ENCODE measurements at regions not wholly inside any gene's neighbourhood (a gene's known extent, or its start where the extent isn't known, plus 50 kb on each side); places are given as distances from the start of the nearest gene placed in this dataset.

DNA sequence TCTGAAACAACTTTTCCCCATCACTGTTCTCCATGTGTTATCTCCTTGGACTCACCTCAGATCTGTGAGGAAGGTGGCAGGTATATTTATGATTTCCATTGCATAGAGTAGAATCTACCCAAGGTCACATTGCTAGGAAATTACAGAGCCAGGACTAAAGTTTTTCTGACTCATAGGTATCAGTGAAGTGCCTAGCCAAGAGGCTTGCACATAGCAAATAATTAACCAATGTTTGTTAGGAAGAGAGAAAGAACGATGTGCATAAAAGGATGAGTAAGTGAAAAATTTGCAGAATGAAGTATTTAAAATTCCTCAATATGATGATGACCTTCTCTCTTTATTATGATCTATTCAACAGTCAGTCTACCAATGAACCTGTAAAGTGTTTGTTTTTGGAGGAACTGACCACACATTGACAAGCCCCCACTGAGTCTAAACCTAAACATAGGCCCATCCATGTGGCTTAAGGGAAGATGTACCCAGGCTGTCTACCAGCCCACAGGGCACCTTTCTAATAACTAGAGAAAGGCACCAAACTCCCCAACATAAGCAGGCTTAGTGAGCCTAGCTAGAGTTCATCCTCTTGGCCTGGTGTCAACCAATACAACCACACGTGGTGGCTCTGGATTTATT, 252.9 kb upstream of the ZMIZ1 start:
- ATAC-seq (ENCODE audit: low read depth in 2 of 2) (no peak), DNase-seq (no peak)
- peaks cover 3 to 30% (median 21%) of the 10 kb centered on the region in 3 donors for H3K27me3 Mint-ChIP-seq
- H3K36me3 Mint-ChIP-seq: no peaks in the 10 kb centered on the region
- no peak overlapping the region for H3K27ac Mint-ChIP-seq
- no peaks in the 10 kb centered on the region for H3K4me1 Mint-ChIP-seq
- H3K4me3 Mint-ChIP-seq: no peak overlapping the region
- H3K9me3 Mint-ChIP-seq: peaks cover 0 to 6% (median 3%) of the 10 kb centered on the region in 7 donors

DNA sequence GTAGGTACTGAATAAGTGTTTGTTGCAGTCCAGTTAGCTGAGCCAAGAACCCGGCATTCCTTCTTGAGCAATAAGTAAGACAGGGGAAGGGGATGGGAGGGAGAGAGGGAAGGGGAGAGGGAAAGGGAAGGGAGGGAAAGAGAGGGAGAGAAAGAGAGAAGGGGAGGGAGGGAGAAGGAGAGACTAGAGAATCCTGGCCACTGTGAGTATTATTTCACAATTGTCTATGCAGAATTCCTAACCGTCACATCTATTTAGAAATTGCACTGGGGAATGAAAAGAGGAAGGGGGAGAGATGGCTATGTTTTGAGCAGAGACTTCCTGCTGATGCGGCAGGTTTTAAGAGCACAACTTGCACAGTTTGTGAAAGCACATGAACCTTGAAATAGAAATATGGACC, 251.4 kb upstream of the ZMIZ1 start:
- ATAC-seq (ENCODE audit: low read depth in 2 of 2): no peak
- H3K4me1 Mint-ChIP-seq: no peaks in the 10 kb centered on the region
- H3K27me3 Mint-ChIP-seq: peaks cover 8 to 20% (median 18%) of the 10 kb centered on the region in 3 donors
- DNase-seq: no peak
- no peak overlapping the region for H3K4me3 Mint-ChIP-seq
- no peak overlapping the region for H3K27ac Mint-ChIP-seq
- peaks cover 0 to 6% (median 1%) of the 10 kb centered on the region in 7 donors for H3K9me3 Mint-ChIP-seq
- no peaks in the 10 kb centered on the region for H3K36me3 Mint-ChIP-seq

- no peak overlapping the region for H3K27ac Mint-ChIP-seq
- H3K27me3 Mint-ChIP-seq: peaks cover 8 to 18% (median 16%) of the 10 kb centered on the region in 3 donors
- DNase-seq: no peak
- H3K4me1 Mint-ChIP-seq: no peaks in the 10 kb centered on the region
- H3K9me3 Mint-ChIP-seq: peaks cover 0 to 6% (median 0%) of the 10 kb centered on the region in 7 donors
- H3K4me3 Mint-ChIP-seq: no peak overlapping the region
- no peaks in the 10 kb centered on the region for H3K36me3 Mint-ChIP-seq
- ATAC-seq (ENCODE audit: low read depth in 2 of 2): no peak
Measured at GRCh38 chr10:78817804-78818203, 251.0 kb upstream of the ZMIZ1 start.

GRCh38 chr10:78819361-78820006, 249.3 kb upstream of the ZMIZ1 start:
- Mint-ChIP-seq H3K9me3 (peaks cover 0 to 5% (median 0%) of the 10 kb centered on the region in 7 donors), H3K4me1 (no peaks in the 10 kb centered on the region), H3K4me3 (no peak overlapping the region), H3K27ac (no peak overlapping the region), H3K36me3 (no peaks in the 10 kb centered on the region), H3K27me3 (peaks cover 0 to 14% (median 4%) of the 10 kb centered on the region in 3 donors)
- no peak for DNase-seq
- ATAC-seq (ENCODE audit: low read depth in 2 of 2): no peak

GRCh38 chr10:78820007-78820362, 248.8 kb upstream of the ZMIZ1 start:
- Mint-ChIP-seq H3K4me1 (no peaks in the 10 kb centered on the region), H3K9me3 (peaks cover 0 to 5% (median 0%) of the 10 kb centered on the region in 7 donors), H3K27ac (no peak overlapping the region), H3K36me3 (no peaks in the 10 kb centered on the region), H3K4me3 (no peak overlapping the region), H3K27me3 (peaks cover 0 to 14% (median 4%) of the 10 kb centered on the region in 3 donors)
- DNase-seq: no peak
- ATAC-seq (ENCODE audit: low read depth in 2 of 2): no peak

DNA sequence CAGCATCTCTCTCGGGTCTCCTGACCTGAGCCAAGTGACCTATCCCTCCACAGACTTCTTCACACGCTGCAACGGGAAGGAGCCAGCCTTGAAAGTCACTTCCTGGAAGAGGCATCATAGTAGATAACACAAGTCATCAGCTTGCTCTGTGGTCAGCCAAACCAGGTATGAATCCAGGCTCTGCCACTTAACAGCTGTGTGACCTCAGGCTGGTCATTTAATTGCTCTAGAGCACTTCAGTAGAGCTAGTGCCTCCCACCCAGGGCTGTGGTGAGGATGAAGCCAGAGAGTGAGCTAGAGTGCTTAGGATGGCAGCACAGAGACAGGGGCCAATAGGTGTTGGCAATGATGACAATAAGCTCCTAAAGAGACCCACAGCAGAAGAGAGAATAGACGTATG, 247.7 kb upstream of the ZMIZ1 start:
- Mint-ChIP-seq H3K9me3 (peaks cover 0 to 5% (median 0%) of the 10 kb centered on the region in 7 donors), H3K4me1 (no peaks in the 10 kb centered on the region), H3K27ac (no peak overlapping the region), H3K27me3 (peaks cover 0 to 14% (median 4%) of the 10 kb centered on the region in 3 donors), H3K4me3 (no peak overlapping the region), H3K36me3 (no peaks in the 10 kb centered on the region)
- no peak for DNase-seq
- no peak for ATAC-seq (ENCODE audit: low read depth in 2 of 2)

DNA sequence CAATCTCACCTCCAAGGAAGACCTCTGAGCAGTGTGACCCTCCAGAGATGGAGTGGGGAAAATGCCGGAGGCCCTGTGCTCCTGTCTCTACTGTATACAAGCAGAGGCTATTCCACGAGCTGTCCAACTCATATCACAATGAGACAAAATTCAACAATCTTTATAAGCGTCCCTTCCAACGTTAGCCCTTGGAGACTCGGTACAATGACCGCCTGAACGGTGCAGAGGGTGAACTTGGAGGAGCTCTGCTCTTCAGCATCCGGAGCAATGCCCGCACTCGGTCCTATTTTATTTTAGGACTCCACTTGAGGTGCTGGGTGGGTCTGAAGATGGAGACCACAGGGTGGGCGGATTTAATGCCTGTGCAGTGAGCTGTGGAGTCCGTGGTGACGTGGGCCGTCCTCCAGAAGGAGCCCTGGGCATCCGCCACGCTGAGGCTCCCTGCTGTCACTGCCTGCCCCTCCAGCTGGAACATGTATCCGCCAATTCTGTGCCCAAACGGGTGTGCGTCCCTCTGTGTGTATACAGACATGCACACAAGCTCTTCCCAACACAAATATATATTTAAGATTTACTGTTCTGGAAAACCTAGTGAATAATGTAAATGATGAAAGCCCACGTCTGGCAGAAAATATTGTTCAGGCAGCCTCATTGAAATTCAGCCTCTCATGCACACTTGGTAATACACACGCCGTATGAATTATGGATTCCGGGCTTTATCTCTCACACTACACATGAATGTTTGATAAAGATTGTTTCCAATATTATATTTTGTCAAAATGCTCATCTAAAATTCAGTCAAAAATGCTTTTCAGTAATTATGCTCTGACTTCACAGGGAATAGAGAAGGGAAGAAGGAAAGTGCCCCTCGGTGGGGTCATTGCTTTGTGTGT, 239.9 kb upstream of the ZMIZ1 start:
- H3K27ac Mint-ChIP-seq: no peak overlapping the region

GRCh38 chr10:78829565-78829964, 239.2 kb upstream of the ZMIZ1 start:
- no peaks in the 10 kb centered on the region for H3K36me3 Mint-ChIP-seq
- ATAC-seq (ENCODE audit: low read depth in 2 of 2) (no peak), DNase-seq (no peak)
- no peak overlapping the region for H3K4me3 Mint-ChIP-seq
- H3K27me3 Mint-ChIP-seq: peaks cover 29 to 48% (median 41%) of the 10 kb centered on the region in 3 donors
- H3K27ac Mint-ChIP-seq: no peak overlapping the region
- H3K9me3 Mint-ChIP-seq: peaks cover 0 to 21% (median 11%) of the 10 kb centered on the region in 7 donors
- no peaks in the 10 kb centered on the region for H3K4me1 Mint-ChIP-seq

More for the DNA sequence above, 239.9 kb upstream of the ZMIZ1 start:
- ATAC-seq (ENCODE audit: low read depth in 2 of 2) (no peak), DNase-seq (no peak)
- Mint-ChIP-seq H3K9me3 (peaks cover 0 to 21% (median 11%) of the 10 kb centered on the region in 7 donors), H3K4me3 (no peak overlapping the region), H3K4me1 (no peaks in the 10 kb centered on the region), H3K27me3 (peaks cover 26 to 48% (median 38%) of the 10 kb centered on the region in 3 donors), H3K36me3 (no peaks in the 10 kb centered on the region)

- ATAC-seq (ENCODE audit: low read depth in 2 of 2): no peak
- H3K9me3 Mint-ChIP-seq: peaks cover 0 to 21% (median 11%) of the 10 kb centered on the region in 7 donors
- DNase-seq: no peak
- H3K36me3 Mint-ChIP-seq: no peaks in the 10 kb centered on the region
- no peak overlapping the region for H3K4me3 Mint-ChIP-seq
- H3K27me3 Mint-ChIP-seq: peaks cover 31 to 56% (median 48%) of the 10 kb centered on the region in 3 donors
- H3K27ac Mint-ChIP-seq: no peak overlapping the region
- no peaks in the 10 kb centered on the region for H3K4me1 Mint-ChIP-seq
Measured at GRCh38 chr10:78830062-78830975, 238.4 kb upstream of the ZMIZ1 start.

DNA sequence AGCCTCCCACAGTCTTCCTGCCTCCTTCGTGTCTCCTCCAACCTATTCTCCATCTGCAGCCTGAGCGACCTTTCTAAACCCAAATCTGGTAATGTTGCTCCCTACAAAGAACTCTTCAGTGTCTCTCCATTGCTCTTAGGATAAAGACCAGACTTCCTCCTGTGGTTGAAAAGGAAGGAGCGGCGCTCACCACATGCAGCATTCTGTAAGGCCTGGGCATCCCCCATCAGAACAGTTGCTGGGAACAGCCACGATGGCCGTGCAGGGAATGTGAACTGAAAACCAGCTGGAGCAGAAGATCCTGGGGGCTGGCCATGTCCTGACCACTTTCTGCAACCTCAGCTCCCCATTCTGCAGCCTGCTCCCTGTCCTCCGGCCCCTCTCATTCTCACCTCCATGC, 237.8 kb upstream of the ZMIZ1 start:
- peaks cover 0 to 21% (median 11%) of the 10 kb centered on the region in 7 donors for H3K9me3 Mint-ChIP-seq
- no peak for ATAC-seq (ENCODE audit: low read depth in 2 of 2)
- peaks cover 37 to 62% (median 55%) of the 10 kb centered on the region in 3 donors for H3K27me3 Mint-ChIP-seq
- peak overlapping the region in 1 of 8 donors; percentile 1 for H3K4me3 Mint-ChIP-seq
- no peaks in the 10 kb centered on the region for H3K36me3 Mint-ChIP-seq
- peak overlapping the region in 1 of 6 donors; percentile 10 for H3K27ac Mint-ChIP-seq
- no peak for DNase-seq
- H3K4me1 Mint-ChIP-seq: no peaks in the 10 kb centered on the region

DNA sequence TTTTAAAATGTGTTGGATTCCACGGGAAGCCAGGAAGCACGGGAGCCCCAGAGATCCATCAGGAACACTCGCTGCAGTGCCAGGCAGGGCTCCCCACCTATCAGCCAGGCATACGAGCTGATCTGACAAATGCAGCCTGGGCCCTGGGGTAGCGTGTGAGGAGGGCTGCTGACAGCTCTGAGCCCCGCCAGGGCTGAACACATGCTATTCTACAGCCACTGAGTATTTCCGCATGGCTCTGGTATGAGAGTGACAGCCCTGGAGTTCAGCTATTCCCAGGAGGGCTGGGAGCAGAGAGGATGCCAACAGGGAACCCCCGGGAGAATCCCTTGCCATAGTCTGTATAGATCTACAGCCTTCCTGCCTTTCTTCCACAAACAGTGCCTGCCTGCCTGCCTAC, 237.3 kb upstream of the ZMIZ1 start:
- peaks cover 0 to 21% (median 11%) of the 10 kb centered on the region in 7 donors for H3K9me3 Mint-ChIP-seq
- no peak overlapping the region for H3K4me3 Mint-ChIP-seq
- peaks cover 39 to 64% (median 56%) of the 10 kb centered on the region in 3 donors for H3K27me3 Mint-ChIP-seq
- ATAC-seq (ENCODE audit: low read depth in 2 of 2) (no peak), DNase-seq (no peak)
- no peaks in the 10 kb centered on the region for H3K4me1 Mint-ChIP-seq
- H3K27ac Mint-ChIP-seq: peak overlapping the region in 1 of 6 donors; percentile 10
- no peaks in the 10 kb centered on the region for H3K36me3 Mint-ChIP-seq

DNA sequence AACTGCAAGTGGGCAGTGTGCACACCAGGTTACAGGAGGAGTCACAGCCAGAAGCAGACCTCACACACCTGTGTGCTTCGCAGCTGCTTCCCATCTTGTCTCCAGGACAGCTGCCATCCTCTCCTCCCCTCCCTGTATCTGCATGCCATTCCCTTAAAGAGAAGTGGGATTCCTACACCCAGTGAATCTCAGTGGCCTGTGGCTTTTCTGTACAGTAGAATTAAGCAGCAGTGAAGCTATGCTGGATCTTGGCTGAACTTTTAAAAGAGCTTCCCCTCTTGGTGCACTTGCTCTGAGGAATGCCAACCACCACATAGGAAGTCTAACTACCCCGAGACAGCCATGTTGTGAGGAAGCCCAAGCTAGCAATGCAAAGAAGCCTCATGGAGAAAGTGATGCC, 236.5 kb upstream of the ZMIZ1 start:
- ATAC-seq (ENCODE audit: low read depth in 2 of 2): no peak
- Mint-ChIP-seq H3K27ac (no peak overlapping the region), H3K36me3 (no peaks in the 10 kb centered on the region), H3K4me3 (no peak overlapping the region), H3K9me3 (peaks cover 0 to 21% (median 11%) of the 10 kb centered on the region in 7 donors), H3K27me3 (peaks cover 39 to 56% (median 49%) of the 10 kb centered on the region in 3 donors), H3K4me1 (no peaks in the 10 kb centered on the region)
- no peak for DNase-seq

Data from naive B cell (primary cell).